GM21619 (cell line): ENCODE measurements at regions not wholly inside any gene's neighbourhood (a gene's known extent, or its start where the extent isn't known, plus 50 kb on each side); places are given as distances from the start of the nearest gene placed in this dataset.
"Not testable (repeated sequence)": the region's sequence is repeated elsewhere in the genome, so short reads cannot be mapped to it uniquely, and the experiment has no call there.

Experiments used
- ATAC-seq: cut with Tn5 transposase; IDR thresholded peaks from one replicate; pipeline ENCODE4 v1.9.1; 2021; ENCODE audit not compliant: unreplicated experiment

GRCh38 chr6:21333715-21334114, 259.8 kb upstream of the SOX4 start:
- no peak for ATAC-seq

GRCh38 chr6:21334651-21335050, 258.9 kb upstream of the SOX4 start:
- ATAC-seq = no peak

DNA sequence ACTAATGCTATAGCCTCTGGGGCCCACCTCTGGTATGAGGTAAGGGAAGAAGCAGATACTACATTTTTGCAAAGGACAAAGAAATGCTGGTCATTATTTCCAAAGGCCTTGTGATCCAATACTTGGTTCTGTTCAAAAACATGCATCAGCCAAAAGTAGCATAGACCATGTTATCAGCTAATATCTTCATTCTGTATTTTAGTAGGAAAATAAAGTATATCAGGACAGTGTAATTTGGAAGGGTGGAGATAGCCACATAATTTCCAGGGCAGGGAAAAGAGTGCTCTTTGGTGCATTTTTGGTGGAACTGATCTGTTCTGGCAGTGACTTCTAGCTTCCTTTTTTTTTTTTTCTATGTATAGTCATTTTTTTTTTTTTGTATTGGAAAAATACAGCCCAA, 258.0 kb upstream of the SOX4 start:
- ATAC-seq = no peak

DNA sequence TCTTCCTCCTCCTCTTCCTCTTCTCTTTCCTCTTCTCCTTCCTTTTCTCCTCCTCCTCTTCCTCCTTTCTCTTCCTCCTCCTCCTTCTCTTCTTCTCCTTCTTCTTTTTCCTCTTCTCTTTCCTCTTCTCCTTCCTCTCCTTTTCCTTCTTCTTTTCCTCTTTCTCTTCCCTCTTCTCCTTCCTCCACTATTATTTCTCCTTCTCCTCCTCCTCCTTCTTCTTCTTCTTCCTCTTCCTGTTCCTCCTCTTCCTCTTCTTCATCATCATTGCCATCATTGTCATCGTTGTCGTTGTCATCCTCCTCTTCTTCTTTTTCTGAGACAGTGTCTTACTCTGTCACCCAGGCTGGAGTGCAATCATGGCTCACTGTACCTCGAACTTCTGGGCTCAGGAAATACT, 256.3 kb upstream of the SOX4 start:
- ATAC-seq = no peak

GRCh38 chr6:21340573-21340972, 253.0 kb upstream of the SOX4 start:
- ATAC-seq = no peak

- no peak for ATAC-seq
Measured at GRCh38 chr6:21341910-21342309, 251.6 kb upstream of the SOX4 start.

GRCh38 chr6:21342501-21342900, 251.1 kb upstream of the SOX4 start:
- no peak for ATAC-seq

- not testable (repeated sequence) for ATAC-seq
Measured at GRCh38 chr6:21345704-21346103, 247.8 kb upstream of the SOX4 start.

DNA sequence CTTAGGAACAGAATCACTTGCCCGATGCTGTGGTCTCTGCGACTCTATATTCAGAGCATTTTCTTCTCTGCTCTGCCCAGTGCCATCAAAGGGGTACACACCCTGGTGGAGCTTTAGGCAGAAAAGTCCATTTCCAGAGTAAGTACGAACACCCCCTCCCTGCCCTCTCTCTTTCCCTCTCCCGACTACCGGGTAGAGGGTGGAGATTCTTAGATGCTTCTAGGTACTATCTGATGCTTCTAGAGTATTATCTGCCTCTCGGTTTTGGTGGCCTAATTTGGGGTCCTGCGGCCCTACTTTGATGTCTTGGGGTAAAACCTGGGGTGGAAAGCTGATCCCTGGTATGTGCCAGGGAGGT, 245.4 kb upstream of the SOX4 start:
- no peak for ATAC-seq

DNA sequence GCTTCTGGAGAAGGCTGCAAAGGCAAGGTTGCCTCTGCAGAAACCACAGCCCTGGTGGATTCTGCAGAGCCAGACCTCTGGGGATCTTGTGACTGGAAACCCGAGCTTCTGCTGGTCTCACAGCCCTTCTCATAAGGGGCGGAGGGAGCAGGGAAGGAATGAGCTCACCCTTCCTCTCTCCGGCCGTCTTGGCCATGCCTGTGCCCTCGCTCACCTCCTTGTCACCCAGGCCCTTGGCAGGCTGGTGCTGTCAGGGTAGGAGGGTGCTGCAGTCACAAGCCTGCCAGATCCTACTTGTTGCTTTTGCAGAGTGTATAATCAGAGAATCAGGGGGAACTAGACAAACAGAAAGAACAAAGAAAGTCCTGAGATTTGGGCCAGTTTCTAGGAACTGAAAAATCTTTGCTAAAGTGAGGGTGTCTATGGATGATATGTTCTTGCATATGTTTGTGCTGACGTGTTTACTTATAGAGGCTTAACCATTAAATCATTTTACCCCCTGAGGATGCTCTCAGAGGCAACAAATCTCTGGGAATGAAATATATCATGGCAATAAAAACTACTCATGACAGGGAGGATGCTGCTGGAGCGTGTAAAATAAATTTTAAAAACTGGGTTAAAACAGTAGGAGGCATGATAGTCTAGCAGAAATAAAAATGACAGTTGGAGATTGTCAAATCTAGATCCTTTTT, 244.9 kb upstream of the SOX4 start:
- ATAC-seq = no peak

GRCh38 chr6:21349834-21350233, 243.7 kb upstream of the SOX4 start:
- ATAC-seq = no peak

DNA sequence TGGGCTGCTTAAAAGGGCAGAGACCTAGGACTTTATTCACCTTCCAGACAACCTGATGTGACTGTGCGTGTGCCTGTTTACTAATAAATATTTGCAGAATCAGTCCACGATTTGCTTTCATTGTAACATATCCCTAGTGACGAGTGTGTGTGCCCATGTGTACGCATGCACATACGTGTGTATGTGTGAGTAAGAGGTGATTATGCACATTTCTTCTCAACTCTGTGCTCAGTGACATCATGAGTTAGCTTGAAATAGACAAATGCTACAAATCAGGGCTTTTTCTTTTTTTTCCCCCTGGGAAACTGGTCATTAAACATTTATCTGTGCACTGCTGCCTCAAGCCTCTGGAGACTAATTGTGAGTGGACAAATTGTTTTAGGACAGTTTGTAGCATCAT, 242.6 kb upstream of the SOX4 start:
- ATAC-seq = no peak

DNA sequence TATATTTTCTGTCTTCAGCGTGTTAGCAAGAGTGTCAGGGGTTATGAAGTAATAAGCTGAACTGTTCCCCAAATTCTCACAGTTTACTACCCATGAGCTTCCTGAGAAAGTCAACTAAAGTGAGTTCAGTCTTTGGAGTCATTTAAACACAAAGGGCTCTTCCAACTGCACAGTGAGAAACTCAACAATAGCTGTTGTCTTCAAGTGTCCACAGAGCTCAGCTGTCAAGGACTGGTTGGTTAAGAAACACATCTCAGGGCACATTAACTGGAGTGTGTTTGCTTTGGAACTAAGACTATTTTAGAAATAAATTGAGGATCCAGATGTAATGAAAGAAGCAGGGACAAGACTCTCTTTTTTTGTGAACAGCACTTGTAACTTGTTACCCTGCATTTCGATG, 241.4 kb upstream of the SOX4 start:
- no peak for ATAC-seq

- no peak for ATAC-seq
Measured at GRCh38 chr6:21354805-21355238, 238.7 kb upstream of the SOX4 start.

- no peak for ATAC-seq
Measured at GRCh38 chr6:21355638-21356037, 237.9 kb upstream of the SOX4 start.

DNA sequence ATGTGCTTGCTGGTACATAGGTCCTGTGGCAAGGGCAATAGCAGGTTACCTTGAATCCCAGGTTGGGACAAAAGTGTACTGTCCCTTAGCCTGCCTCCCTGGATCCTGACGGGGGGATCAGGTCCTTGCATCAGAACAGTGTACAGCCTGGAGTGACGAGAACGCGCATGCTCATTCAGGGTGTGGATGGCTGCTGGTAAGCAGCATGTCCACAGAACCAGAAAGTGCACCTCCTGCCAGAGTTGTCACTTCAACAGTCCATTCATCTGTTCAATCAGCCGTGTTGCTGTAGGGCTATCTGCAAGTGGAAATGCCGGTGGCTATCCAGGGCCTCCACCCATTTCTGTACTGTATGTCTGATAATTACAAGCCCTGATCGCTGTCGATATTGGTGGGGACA, 236.3 kb upstream of the SOX4 start:
- no peak for ATAC-seq

DNA sequence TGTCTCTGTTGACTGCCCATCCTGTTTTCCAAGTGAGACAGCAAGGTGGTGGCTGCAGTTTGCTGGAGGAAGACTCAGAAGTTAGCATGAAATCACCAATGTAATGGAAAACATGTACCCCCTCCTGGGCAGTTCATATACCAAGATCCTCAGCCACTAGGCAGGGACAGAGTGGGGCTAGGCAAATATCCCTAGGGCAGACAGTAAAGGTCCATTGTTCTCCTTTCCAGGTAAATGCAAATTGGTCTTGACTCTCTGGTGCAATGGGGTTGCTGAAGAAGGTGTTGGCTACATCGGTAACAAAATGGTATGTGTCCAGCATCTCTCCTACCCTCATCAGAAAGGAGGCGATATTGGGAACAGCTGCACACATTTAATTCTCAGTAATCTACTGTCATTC, 233.6 kb upstream of the SOX4 start:
- ATAC-seq = no peak

GRCh38 chr6:21360336-21360735, 233.2 kb upstream of the SOX4 start:
- ATAC-seq = no peak

- no peak for ATAC-seq
Measured at GRCh38 chr6:21367148-21367547, 226.4 kb upstream of the SOX4 start.

GRCh38 chr6:21367649-21368154, 225.8 kb upstream of the SOX4 start:
- ATAC-seq = no peak

DNA sequence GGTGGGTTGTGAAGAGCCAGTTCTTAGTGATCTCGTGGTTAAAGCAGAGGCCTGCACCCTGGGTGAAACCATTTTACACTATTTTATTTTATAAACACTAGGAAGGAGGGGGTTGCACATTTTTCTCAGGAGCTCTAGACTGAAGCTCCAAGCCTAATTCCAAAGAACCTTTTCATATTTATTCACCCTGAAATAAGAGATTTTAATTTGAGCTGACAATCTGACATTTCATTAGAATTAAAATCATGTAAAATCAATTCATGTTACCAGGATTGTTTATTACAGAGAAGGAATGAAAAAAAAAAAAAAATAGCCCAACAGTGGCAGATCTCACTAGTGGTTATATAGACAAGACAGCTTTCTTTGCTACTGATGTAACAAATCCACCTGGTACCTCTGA, 222.5 kb upstream of the SOX4 start:
- no peak for ATAC-seq

GRCh38 chr6:21371676-21372171, 221.8 kb upstream of the SOX4 start:
- ATAC-seq = no peak
